ENCODE measurements at regions not wholly inside any gene's neighbourhood (a gene's known extent, or its start where the extent isn't known, plus 50 kb on each side); places are given as distances from the start of the nearest gene placed in this dataset.

- CTCF ChIA-PET (ENCODE audit: partially characterized antibody) = interaction anchor here (0.6 to 1.6 kb wide), 6 partner anchors 9 to 524 kb away, joined by 3 read pairs; no protein-coding TSS in a partner anchor
- TF ChIP-seq TAF7 (optimal IDR thresholded peaks at IDR 0.05; ENCODE audit: borderline replicate concordance, low read depth, low read length) (no peak), SUZ12 (IDR thresholded peaks at IDR 0.05; ENCODE audit: low read length) (no peak), RAD21 (IDR thresholded peaks at IDR 0.05 in 1 of 2, conservative IDR thresholded peaks at IDR 0.05 in 1 of 2; ENCODE audit: low read depth in 2 of 2, low read length in 2 of 2) (peak; percentile 34 to 37), ASH2L (IDR thresholded peaks at IDR 0.05; ENCODE audit: low read length) (no peak), CREB1 (IDR thresholded peaks at IDR 0.05) (no peak), E2F6 (IDR thresholded peaks at IDR 0.05) (peak; percentile 19; the same call in 1 of the 2 replicates), YY1 (IDR thresholded peaks at IDR 0.05; ENCODE audit: low read depth, low read length) (no peak), PHF8 (conservative IDR thresholded peaks at IDR 0.05; ENCODE audit: low read depth, low read length) (no peak), EGR1 (IDR thresholded peaks at IDR 0.05; ENCODE audit: borderline replicate concordance, low read depth, low read length) (no peak), CTBP2 (IDR thresholded peaks at IDR 0.05; ENCODE audit: borderline replicate concordance, insufficient read depth, insufficient read length, low read length) (no peak)
- H4K8ac ChIP-seq (ENCODE audit: extremely low read depth, insufficient read depth, low read length) = no peak overlapping the region
- H4K5ac ChIP-seq (ENCODE audit: insufficient read length, low read depth, low read length) = no peak overlapping the region
- no peak overlapping the region for H3K9ac ChIP-seq (replicated peaks in 1 of 4; ENCODE audit: extremely low read depth in 1 of 4, low read depth in 3 of 4, low read length in 3 of 4)
- no peak overlapping the region for H3K4ac ChIP-seq (replicated peaks; ENCODE audit: insufficient read length, low read depth, low read length)
- no peak overlapping the region for H3K23ac ChIP-seq (ENCODE audit: insufficient read length)
- H4K20me1 ChIP-seq (replicated peaks in 1 of 2; ENCODE audit: control insufficient read depth in 1 of 2, insufficient read depth in 2 of 2, low read length in 2 of 2) = no peaks in the 10 kb centered on the region
- H3K36me3 ChIP-seq (ENCODE audit: control insufficient read depth in 2 of 4, insufficient read depth in 4 of 4, low read length in 3 of 4) = no peaks in the 10 kb centered on the region
- POLR2A ChIA-PET (ENCODE audit: partially characterized antibody) = no interaction called here
- FAIRE-seq = no peak
- H2BK5ac ChIP-seq (ENCODE audit: low read depth, low read length) = no peak overlapping the region
- no peak overlapping the region for H3K56ac ChIP-seq (replicated peaks; ENCODE audit: insufficient read length, low read depth, low read length)
- H2BK15ac ChIP-seq (ENCODE audit: low read length) = no peak overlapping the region
- H3K27me3 ChIP-seq (replicated peaks in 1 of 4; ENCODE audit: control insufficient read depth in 3 of 4, extremely low read depth in 1 of 4, insufficient read depth in 3 of 4, low read length in 3 of 4) = no peaks in the 10 kb centered on the region
- no peaks in the 10 kb centered on the region for H3K4me1 ChIP-seq (replicated peaks in 1 of 4; ENCODE audit: control insufficient read depth in 3 of 4, insufficient read depth in 4 of 4, low read length in 3 of 4)
- 87% methylated on average over 1 of the region's 1 CpG; no CpG with 5 or more reads in 1 of the 2 experiments for WGBS, 2 experiments (ENCODE audit: extremely low coverage in 1 of 2, insufficient coverage in 1 of 2, insufficient read length in 1 of 2, insufficient replicate concordance in 2 of 2, low coverage in 1 of 2, low lambda C conversion rate in 2 of 2, missing lambda C conversion rate in 1 of 2)
- no peaks in the 10 kb centered on the region for H3K79me2 ChIP-seq (ENCODE audit: control insufficient read depth in 1 of 2, insufficient read depth in 2 of 2, low read length in 2 of 2)
- H3K4me3 ChIP-seq (ENCODE audit: extremely low read depth in 1 of 4, insufficient read depth in 2 of 4, low read depth in 3 of 4, low read length in 4 of 4) = no peak overlapping the region
- H2BK12ac ChIP-seq (ENCODE audit: low read depth, low read length) = no peak overlapping the region
- H3K27ac ChIP-seq (ENCODE audit: low read depth, low read length) = no peak overlapping the region
- H3K9me3 ChIP-seq (ENCODE audit: insufficient read depth in 2 of 2, low read depth in 1 of 2, low read length in 1 of 2) = peaks cover 0 to 2% of the 10 kb centered on the region in 2 experiments; a peak in 1 of 4 replicates
- H2BK20ac ChIP-seq (ENCODE audit: low read length) = no peak overlapping the region
- H2BK120ac ChIP-seq (replicated peaks; ENCODE audit: low read depth, low read length) = no peak overlapping the region
- H3K14ac ChIP-seq (ENCODE audit: insufficient read length) = no peak overlapping the region
- H3K79me1 ChIP-seq (ENCODE audit: low read depth, low read length) = no peaks in the 10 kb centered on the region
- no peak overlapping the region for H3K4me2 ChIP-seq (ENCODE audit: insufficient read depth in 1 of 2, low read depth in 2 of 2, low read length in 2 of 2)
- H4K91ac ChIP-seq (replicated peaks; ENCODE audit: insufficient read length, low read length) = no peak overlapping the region
- no peak for DNase-seq (ENCODE audit: low read depth in 1 of 2, low spot score in 2 of 2)
- H2AFZ ChIP-seq (ENCODE audit: low read length) = no peak overlapping the region
- H3K18ac ChIP-seq (ENCODE audit: extremely low read depth, low read length) = no peak overlapping the region
- no peaks in the 10 kb centered on the region for H3K23me2 ChIP-seq (ENCODE audit: low read depth, low read length)
- no peak overlapping the region for H2AK5ac ChIP-seq (ENCODE audit: low read depth, low read length)
Observed at GRCh38 chr10:107931808-107932207, 767.3 kb upstream of the SORCS1 start.
